Heart left ventricle (tissue), 16 donors: ENCODE measurements at regions not wholly inside any gene's neighbourhood (a gene's known extent, or its start where the extent isn't known, plus 50 kb on each side); places are given as distances from the start of the nearest gene placed in this dataset.

Experiments used
- ATAC-seq, 4 donors: fragments of 200-7000 bp; cut with Tn5 transposase; one replicate each; pipeline ENCODE4 v1.9.1; 2020 to 2022; ENCODE audit warnings: moderate library complexity in 4 of 4, mild to moderate bottlenecking in 3 of 4, moderate number of reproducible peaks in 1 of 4
- DNase-seq, 5 donors: peaks; one replicate each; pipeline ENCODE4 v3.0.0-alpha.2; 2020
- H3K27ac ChIP-seq, 12 donors: fragments of 200-600 bp; sonication (generic) in 4 of 12; one replicate each; pipeline versions ENCODE4 v1.5.0 to v1.8.0; 2016 to 2022; ENCODE audit warnings: mild to moderate bottlenecking in 2 of 12
- H3K27me3 ChIP-seq, 9 donors: fragments of 200-600 bp; sonication (generic) in 2 of 9; one replicate each; pipeline versions ENCODE4 v1.5.1 to v1.8.0; 2016 to 2022; ENCODE audit warnings: mild to moderate bottlenecking in 3 of 9
- H3K36me3 ChIP-seq, 9 donors: fragments of 200-600 bp; sonication (generic) in 2 of 9; one replicate each; pipeline versions ENCODE4 v1.5.0 to v1.8.0; 2018 to 2022; ENCODE audit warnings: mild to moderate bottlenecking in 2 of 9
- H3K4me1 ChIP-seq, 12 donors: fragments of 200-600 bp; sonication (generic) in 4 of 12; one replicate each; pipeline versions ENCODE4 v1.5.0 to v1.8.0; 2016 to 2022; ENCODE audit warnings: mild to moderate bottlenecking in 3 of 12
- H3K4me3 ChIP-seq, 12 donors: fragments of 200-600 bp; sonication (generic) in 4 of 12; one replicate each; pipeline versions ENCODE4 v1.5.0 to v1.8.0; 2017 to 2022; ENCODE audit warnings: mild to moderate bottlenecking in 9 of 12, moderate library complexity in 4 of 12
- H3K9me3 ChIP-seq, 12 donors: fragments of 200-600 bp; sonication (generic) in 4 of 12; one replicate each; pipeline versions ENCODE4 v1.5.0 to v1.8.0; 2016 to 2022; ENCODE audit warnings: mild to moderate bottlenecking in 1 of 12
- POLR2A ChIP-seq, 2 donors: fragments of 450-650 bp; IDR thresholded peaks; one replicate each; pipeline ENCODE4 v1.6.1; 2017; ENCODE audit warnings: antibody characterized with exemption in 2 of 2, mild to moderate bottlenecking in 2 of 2, moderate library complexity in 2 of 2
- whole genome bisulfite sequencing, 4 donors: extraction: QIAGEN DNeasy Blood & Tissue Kit in 2 of 4; methylation state at CpG; one replicate each; pipeline versions ENCODE4 v1.1.5 to v1.1.7; 2013 to 2018; 5-methylcytosine and 5-hydroxymethylcytosine counted together
- intact Hi-C, 10 donors: fragments of 100-400 bp; cut with DNase I; formaldehyde crosslinking; loops; one replicate each; pipeline versions ENCODE4 v1.11.1 to v1.14.2; 2022
- TF ChIP-seq, protein P1 (sequence below), 12 donors: fragments of 200-600 bp; sonication (generic) in 4 of 12; IDR thresholded peaks; one replicate each; pipeline versions ENCODE4 v1.5.0 to v1.8.0; 2018 to 2022; ENCODE audit warnings: antibody characterized with exemption in 12 of 12, mild to moderate bottlenecking in 5 of 12
- donor health status: ischemic (EF 13 %, LVEDD 7.1; RV severe dilation, severe dysfunction).
- donor health status: healthy with polysubstance abuse.
- donor health status: DM: no; HTN: yes; CAD: no.
- donor health status: DM: no; HTN: no; CAD: no.
- donor health status: ischemic (EF 25% LVEDD 6.9; RV normal size, moderate dysfunction).
- donor health status: ischemic (EF 25% LVEDD 5.7; RV mildly dilated, moderate dysfunction).
- donor health status: healthy.
- donor health status: DM: yes; HTN: yes; CAD: no.
- donor health status: ischemic (EF 35%, LVEDD 5.7; RV mildly dilated, moderate dysfunction).
- donor health status: nonischemic (EF 11% LVEDD 7.7; RV severe dilation, severe dysfunction).
- donor health status: DM: yes; HTN: yes; CAD: no.
- donor health status: PGD.
- donor health status: ischemic (EF 29% LVEDD 5.4; RV normal size, mild dysfunction).
- donor health status: nonischemic (EF 23%, LVEDD 6.1; RV moderate dilation, normal function).

DNA sequence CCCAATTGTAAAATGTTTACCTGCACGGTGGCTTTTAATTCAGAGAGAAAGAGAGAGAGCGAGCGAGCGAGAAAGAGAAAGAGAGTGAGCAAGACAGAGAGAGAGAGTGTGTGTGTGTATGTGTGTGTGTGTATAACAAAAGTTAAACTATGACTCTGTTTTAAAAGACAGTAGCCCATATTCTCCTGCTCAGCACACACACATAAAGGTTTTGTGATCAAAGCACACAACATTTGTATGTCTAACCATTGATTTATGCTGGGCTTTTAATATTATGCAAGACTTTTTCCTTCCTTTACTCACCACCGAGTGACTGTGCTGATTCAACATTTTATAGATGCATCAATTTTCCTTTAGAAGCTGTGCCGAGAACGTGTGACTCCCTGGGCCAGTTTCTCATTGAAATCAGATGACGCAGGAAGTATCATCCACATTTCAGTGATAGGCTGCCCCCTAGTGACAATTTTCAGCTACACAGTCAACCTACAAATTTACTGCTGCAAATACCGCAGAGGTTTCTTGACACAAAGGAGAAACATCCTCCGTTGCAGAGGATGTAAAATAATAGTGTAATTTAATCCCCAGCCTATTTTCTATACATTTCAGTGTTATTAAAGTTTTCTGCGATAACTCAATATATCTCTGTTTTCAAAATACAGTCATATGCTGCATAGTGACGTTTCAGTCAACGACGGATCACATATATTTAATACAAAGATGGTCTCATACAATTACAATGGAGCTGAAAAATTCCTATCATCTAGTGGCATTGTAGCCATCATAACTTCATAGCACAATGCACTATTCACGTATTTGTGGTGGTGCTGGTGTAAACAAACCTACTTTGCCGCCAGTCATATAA, 165.9 kb upstream of the TANK start:
- DNase-seq, result peak in 4 of 5 donors; percentile 60 to 75 (median 66)
- ATAC-seq, result peak; percentile 82 to 90 (median 88)

DNA sequence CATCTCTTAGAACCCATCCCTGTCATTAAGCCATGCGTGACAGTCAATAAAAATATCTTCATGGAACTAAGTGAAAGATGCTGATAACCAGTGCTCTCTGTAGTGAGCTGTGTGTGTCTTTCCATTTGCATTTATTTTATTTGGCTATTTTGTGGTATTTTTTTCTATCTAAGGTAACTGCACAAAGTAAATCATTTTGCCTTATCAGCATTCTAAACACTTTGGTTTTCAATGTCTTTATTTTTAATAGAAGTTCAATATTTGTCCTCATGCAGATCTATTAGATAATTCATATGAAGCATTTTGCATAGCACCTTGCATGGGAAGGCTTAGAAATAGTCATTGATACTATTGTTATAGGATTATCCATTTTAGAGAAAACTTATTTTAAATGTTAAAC, 163.6 kb upstream of the TANK start:
- H3K4me3 ChIP-seq, result no peak overlapping the region
- ATAC-seq (no peak), DNase-seq (no peak)
- no peaks in the 10 kb centered on the region for H3K27me3 ChIP-seq
- TF ChIP-seq POLR2A (IDR thresholded peaks at IDR 0.05), result no peak
- TF ChIP-seq, protein P1, sequence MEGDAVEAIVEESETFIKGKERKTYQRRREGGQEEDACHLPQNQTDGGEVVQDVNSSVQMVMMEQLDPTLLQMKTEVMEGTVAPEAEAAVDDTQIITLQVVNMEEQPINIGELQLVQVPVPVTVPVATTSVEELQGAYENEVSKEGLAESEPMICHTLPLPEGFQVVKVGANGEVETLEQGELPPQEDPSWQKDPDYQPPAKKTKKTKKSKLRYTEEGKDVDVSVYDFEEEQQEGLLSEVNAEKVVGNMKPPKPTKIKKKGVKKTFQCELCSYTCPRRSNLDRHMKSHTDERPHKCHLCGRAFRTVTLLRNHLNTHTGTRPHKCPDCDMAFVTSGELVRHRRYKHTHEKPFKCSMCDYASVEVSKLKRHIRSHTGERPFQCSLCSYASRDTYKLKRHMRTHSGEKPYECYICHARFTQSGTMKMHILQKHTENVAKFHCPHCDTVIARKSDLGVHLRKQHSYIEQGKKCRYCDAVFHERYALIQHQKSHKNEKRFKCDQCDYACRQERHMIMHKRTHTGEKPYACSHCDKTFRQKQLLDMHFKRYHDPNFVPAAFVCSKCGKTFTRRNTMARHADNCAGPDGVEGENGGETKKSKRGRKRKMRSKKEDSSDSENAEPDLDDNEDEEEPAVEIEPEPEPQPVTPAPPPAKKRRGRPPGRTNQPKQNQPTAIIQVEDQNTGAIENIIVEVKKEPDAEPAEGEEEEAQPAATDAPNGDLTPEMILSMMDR (IDR thresholded peaks at IDR 0.05), result no peak
- H3K36me3 ChIP-seq, result no peaks in the 10 kb centered on the region
- intact Hi-C loops, result loop anchor here in 2 of 10 donors (10.0 kb wide), 2 partner anchors 672 to 742 kb away; no protein-coding TSS in a partner anchor
- 93 to 100% (median 94%) methylated on average over 1 of the region's 1 CpG for WGBS, 4 donors
- H3K9me3 ChIP-seq, result no peaks in the 10 kb centered on the region
- H3K4me1 ChIP-seq, result peaks cover 0 to 16% (median 6%) of the 10 kb centered on the region in 12 donors
- H3K27ac ChIP-seq, result no peak overlapping the region

More for the DNA sequence above, 165.9 kb upstream of the TANK start:
- no peaks in the 10 kb centered on the region for H3K36me3 ChIP-seq
- H3K27ac ChIP-seq, result peak overlapping the region in 9 of 12 donors; percentile 20 to 75 (median 57)
- H3K27me3 ChIP-seq, result no peaks in the 10 kb centered on the region
- intact Hi-C loops, result loop anchor here (2.0 to 10.0 kb wide), 9 partner anchors 567 to 887 kb away; no protein-coding TSS in a partner anchor
- TF ChIP-seq, protein P1 (IDR thresholded peaks at IDR 0.05), result peak; percentile 78 to 93 (median 83)
- TF ChIP-seq POLR2A (IDR thresholded peaks at IDR 0.05), result no peak
- WGBS, 4 donors, result 47 to 49% (median 48%) methylated on average over 16 of the region's 16 CpGs
- peaks cover 0 to 16% (median 6%) of the 10 kb centered on the region in 12 donors for H3K4me1 ChIP-seq
- peak overlapping the region in 3 of 12 donors; percentile 1 to 22 (median 19) for H3K4me3 ChIP-seq
- no peaks in the 10 kb centered on the region for H3K9me3 ChIP-seq

DNA sequence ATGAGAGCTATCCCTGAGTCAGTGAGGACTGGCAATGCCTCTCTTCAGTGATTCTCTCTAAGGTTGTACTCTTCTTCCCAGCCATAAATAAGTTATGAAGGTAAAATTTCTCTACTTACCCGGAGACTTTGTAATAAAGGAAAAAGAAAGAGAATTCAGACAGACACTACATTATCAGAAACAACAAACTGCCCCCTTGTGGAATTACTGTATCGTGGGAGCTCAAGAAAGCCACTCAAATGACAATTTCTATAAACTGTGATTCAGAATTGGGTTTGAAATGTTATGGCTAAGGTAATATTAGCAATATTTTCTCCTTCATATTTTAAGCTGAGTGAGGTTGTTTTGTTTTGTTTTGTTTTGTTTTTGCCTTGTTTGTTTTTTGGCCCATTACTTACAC, 155.8 kb upstream of the TANK start:
- H3K4me3 ChIP-seq, result no peak overlapping the region
- DNase-seq (no peak), ATAC-seq (no peak)
- 54 to 72% (median 60%) methylated on average over 2 of the region's 2 CpGs for WGBS, 4 donors
- no peaks in the 10 kb centered on the region for H3K9me3 ChIP-seq
- H3K4me1 ChIP-seq, result no peaks in the 10 kb centered on the region
- no peak overlapping the region for H3K27ac ChIP-seq
- intact Hi-C loops, result loop anchor here in 1 of 10 donors (5.0 kb wide), 1 partner anchor 897 kb away; no protein-coding TSS in a partner anchor
- TF ChIP-seq, protein P1 (IDR thresholded peaks at IDR 0.05), result peak in 9 of 12 donors; percentile 18 to 48 (median 26)
- TF ChIP-seq POLR2A (IDR thresholded peaks at IDR 0.05), result no peak
- no peaks in the 10 kb centered on the region for H3K36me3 ChIP-seq
- no peaks in the 10 kb centered on the region for H3K27me3 ChIP-seq

DNA sequence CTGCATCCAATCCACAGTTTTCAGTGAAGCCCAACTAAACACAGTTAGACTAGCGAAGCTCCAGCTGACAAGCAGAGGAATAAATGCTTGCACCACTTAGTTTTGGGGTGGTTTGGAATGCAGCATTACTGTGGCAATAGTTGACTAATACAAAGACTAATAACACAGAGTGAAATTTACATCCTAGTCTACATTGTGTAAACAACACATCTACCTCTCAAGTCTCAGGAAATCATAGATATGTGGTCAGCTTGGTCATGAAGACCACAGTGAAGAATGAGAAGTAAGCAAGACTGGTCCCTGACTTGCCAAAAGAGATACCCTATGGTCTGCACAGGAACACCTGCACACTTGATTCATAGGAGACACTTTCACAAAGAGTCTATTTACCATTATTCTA, 155.1 kb upstream of the TANK start:
- WGBS, 4 donors, result 0 to 90% (median 44%) methylated on average over 1 of the region's 1 CpG
- intact Hi-C loops, result no loop called here
- no peak for TF ChIP-seq POLR2A (IDR thresholded peaks at IDR 0.05)
- TF ChIP-seq, protein P1 (IDR thresholded peaks at IDR 0.05), result no peak
- Histone ChIP-seq H3K4me3 (no peak overlapping the region), H3K36me3 (no peaks in the 10 kb centered on the region), H3K27me3 (no peaks in the 10 kb centered on the region), H3K27ac (no peak overlapping the region), H3K4me1 (no peaks in the 10 kb centered on the region), H3K9me3 (no peaks in the 10 kb centered on the region)
- ATAC-seq (no peak), DNase-seq (no peak)
